Peyer's patch (tissue), 4 donors: ENCODE measurements at regions not wholly inside any gene's neighbourhood (a gene's known extent, or its start where the extent isn't known, plus 50 kb on each side); places are given as distances from the start of the nearest gene placed in this dataset.

Experiments
- CTCF ChIP-seq, 6 experiments: fragments of 450-650 bp in 4 of 6; fragments of 200-600 bp in 2 of 6; sonication (generic) in 1 of 6; IDR thresholded peaks; one replicate each; pipeline ENCODE4 v1.5.1; 2017 to 2019; ENCODE audit warnings: antibody characterized with exemption in 6 of 6, mild to moderate bottlenecking in 3 of 6, moderate library complexity in 1 of 6
- POLR2A ChIP-seq, 2 donors: fragments of 450-650 bp; IDR thresholded peaks; one replicate each; pipeline ENCODE4 v1.5.1; 2017; ENCODE audit warnings: antibody characterized with exemption in 2 of 2, mild to moderate bottlenecking in 2 of 2, moderate library complexity in 2 of 2

DNA sequence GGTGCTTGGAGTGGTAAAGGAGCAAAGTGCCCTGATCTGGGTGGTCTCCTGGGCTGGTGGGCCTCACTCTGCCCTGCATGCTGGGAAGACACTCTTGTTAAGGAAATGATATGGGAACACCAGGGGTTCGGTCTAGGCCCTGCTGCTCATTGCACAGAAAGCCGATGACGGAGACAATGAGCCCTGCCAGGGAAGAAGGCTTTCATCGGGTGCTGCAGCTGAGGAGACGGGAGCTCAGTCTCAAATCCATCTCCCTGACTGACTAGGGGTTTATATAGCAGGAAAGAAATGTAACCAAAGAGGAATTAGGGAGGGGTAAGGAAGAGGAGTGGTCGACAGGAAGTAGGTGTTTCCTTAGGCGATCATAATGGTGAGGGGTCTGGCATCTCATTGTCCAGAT is 253.4 kb downstream of the TEX29 start:
- no peak for TF ChIP-seq CTCF (IDR thresholded peaks at IDR 0.05)
- TF ChIP-seq POLR2A (IDR thresholded peaks at IDR 0.05), result no peak
